A673 (cell line): ENCODE measurements at regions not wholly inside any gene's neighbourhood (a gene's known extent, or its start where the extent isn't known, plus 50 kb on each side); places are given as distances from the start of the nearest gene placed in this dataset.

ENCODE experiments used
- BruUV-seq: library from RNA; stranded (reverse); fragments of 400-500 nt; replicated peaks from 2 replicates; lab custom pipeline; 2021; lab: Mats Ljungman, UMichigan
- CTCF ChIA-PET: fragments of 300-600 bp; sonication (Branson Sonifier 250); formaldehyde crosslinking; loops from one replicate; lab custom pipeline; 2022; ENCODE audit warnings: antibody characterized with exemption; lab: Charles Lee
- POLR2A ChIA-PET: fragments of 300-600 bp; sonication (Branson Sonifier 250); formaldehyde crosslinking; loops from one replicate; lab custom pipeline; 2022; ENCODE audit warnings: antibody characterized with exemption; ENCODE audit not compliant: low non-redundant PET; lab: Charles Lee
- DNase-seq: peaks from one replicate; pipeline ENCODE4 v3.0.0-alpha.2; 2015; ENCODE audit warnings: low spot score
- H3K27ac ChIP-seq: fragments of 200-600 bp; sonication (generic); 2 replicates; pipeline ENCODE4 v1.5.1; 2016; ENCODE audit warnings: mixed run types, low read depth, mild to moderate bottlenecking, mixed read lengths, antibody characterized with exemption, low read length; ENCODE audit not compliant: poor library complexity, severe bottlenecking
- H3K27me3 ChIP-seq: fragments of 200-600 bp; sonication (generic); replicated peaks from 2 replicates; pipeline ENCODE4 v1.6.1; 2017; ENCODE audit warnings: mixed run types, low read depth, mild to moderate bottlenecking, mixed read lengths, antibody characterized with exemption, low read length; ENCODE audit not compliant: insufficient read depth, poor library complexity
- H3K36me3 ChIP-seq: fragments of 200-600 bp; sonication (generic); 2 replicates; pipeline ENCODE4 v1.6.1; 2016; ENCODE audit warnings: mixed run types, mild to moderate bottlenecking, mixed read lengths, antibody characterized with exemption, low read length; ENCODE audit not compliant: insufficient read depth, poor library complexity, severe bottlenecking
- H3K4me1 ChIP-seq: fragments of 200-600 bp; sonication (generic); 2 replicates; pipeline ENCODE4 v1.6.1; 2017; ENCODE audit warnings: mixed run types, mild to moderate bottlenecking, mixed read lengths, antibody characterized with exemption, low read length; ENCODE audit not compliant: insufficient read depth, poor library complexity, severe bottlenecking
- H3K4me3 ChIP-seq: fragments of 200-600 bp; sonication (generic); 2 replicates; pipeline ENCODE4 v1.5.1; 2016; ENCODE audit warnings: low read depth, mixed run types, mild to moderate bottlenecking, mixed read lengths, low read length; ENCODE audit not compliant: poor library complexity, severe bottlenecking
- H3K9me3 ChIP-seq: fragments of 200-600 bp; sonication (generic); 2 replicates; pipeline ENCODE4 v1.6.1; 2016; ENCODE audit warnings: mixed run types, low read depth, mild to moderate bottlenecking, mixed read lengths, antibody characterized with exemption, low read length; ENCODE audit not compliant: poor library complexity, severe bottlenecking
- EZH2 ChIP-seq: fragments of 200-600 bp; sonication (generic); IDR thresholded peaks from 2 replicates; pipeline ENCODE4 v1.6.1; 2017; ENCODE audit warnings: borderline replicate concordance, low read depth, mild to moderate bottlenecking, mixed read lengths, antibody characterized with exemption, low read length; ENCODE audit not compliant: poor library complexity, severe bottlenecking
- intact Hi-C: fragments of 100-400 bp; cut with micrococcal nuclease; formaldehyde crosslinking; loops from one replicate; pipeline ENCODE4 v1.10.0; 2022; ENCODE audit not compliant: unreplicated experiment
- TF ChIP-seq, protein P1 (sequence below): fragments of 300-800, 200-600 bp; sonication (generic); conservative IDR thresholded peaks from 2 replicates; pipeline ENCODE4 v1.5.1; 2017; ENCODE audit warnings: low read depth, mild to moderate bottlenecking, antibody characterized with exemption, low read length, moderate library complexity, mixed read lengths

DNA sequence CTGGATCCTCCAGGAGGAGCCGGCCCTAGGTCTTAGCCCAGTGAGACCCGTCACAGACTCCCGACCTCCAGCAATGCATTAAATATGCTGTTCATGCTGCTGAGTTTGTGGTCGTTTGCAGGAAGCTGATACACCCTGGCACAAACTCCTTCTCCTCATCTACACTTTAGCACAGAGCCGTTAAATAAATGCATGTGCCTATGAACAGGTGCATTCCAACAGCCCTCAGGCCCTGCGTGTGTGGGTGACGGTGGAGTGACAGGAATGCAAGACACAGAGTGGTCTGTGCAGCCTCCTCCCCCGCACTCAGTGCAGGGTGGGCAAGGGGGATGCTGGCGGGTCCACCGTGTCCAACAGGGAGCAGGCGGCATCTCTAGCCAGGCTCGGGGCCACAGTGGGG, 106.6 kb upstream of the TMPRSS2 start:
- Histone ChIP-seq H3K9me3 (no peaks in the 10 kb centered on the region), H3K36me3 (no peaks in the 10 kb centered on the region), H3K4me3 (no peak overlapping the region), H3K27ac (no peak overlapping the region), H3K4me1 (peaks cover 8% of the 10 kb centered on the region), H3K27me3 (no peaks in the 10 kb centered on the region)
- no TSS peak for BruUV-seq
- TF ChIP-seq, protein P1, sequence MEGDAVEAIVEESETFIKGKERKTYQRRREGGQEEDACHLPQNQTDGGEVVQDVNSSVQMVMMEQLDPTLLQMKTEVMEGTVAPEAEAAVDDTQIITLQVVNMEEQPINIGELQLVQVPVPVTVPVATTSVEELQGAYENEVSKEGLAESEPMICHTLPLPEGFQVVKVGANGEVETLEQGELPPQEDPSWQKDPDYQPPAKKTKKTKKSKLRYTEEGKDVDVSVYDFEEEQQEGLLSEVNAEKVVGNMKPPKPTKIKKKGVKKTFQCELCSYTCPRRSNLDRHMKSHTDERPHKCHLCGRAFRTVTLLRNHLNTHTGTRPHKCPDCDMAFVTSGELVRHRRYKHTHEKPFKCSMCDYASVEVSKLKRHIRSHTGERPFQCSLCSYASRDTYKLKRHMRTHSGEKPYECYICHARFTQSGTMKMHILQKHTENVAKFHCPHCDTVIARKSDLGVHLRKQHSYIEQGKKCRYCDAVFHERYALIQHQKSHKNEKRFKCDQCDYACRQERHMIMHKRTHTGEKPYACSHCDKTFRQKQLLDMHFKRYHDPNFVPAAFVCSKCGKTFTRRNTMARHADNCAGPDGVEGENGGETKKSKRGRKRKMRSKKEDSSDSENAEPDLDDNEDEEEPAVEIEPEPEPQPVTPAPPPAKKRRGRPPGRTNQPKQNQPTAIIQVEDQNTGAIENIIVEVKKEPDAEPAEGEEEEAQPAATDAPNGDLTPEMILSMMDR, result no peak
- no peak for TF ChIP-seq EZH2
- DNase-seq, result no peak
- POLR2A ChIA-PET, result no interaction called here
- intact Hi-C loops, result loop anchor here (10.0 kb wide), 1 partner anchor 840 kb away; no protein-coding TSS in a partner anchor
- CTCF ChIA-PET, result no interaction called here

DNA sequence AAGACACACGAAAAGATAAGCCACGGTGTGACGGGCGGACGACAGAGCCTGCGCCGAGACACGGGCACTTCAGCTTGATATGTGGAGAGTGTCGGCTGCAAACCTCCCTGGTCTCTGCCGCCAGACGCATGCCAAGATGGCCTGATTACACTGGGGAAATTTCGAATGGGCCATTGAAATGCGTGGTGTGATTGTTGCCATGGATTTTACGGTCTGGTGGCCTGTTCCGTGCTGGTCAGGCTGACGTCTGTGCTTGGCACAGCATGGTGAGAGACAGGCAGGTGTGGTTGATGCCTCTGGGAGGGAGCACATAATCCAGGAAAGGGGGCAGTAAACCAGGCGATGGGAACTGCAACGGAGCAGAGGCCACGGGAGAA, 105.6 kb upstream of the TMPRSS2 start:
- TF ChIP-seq, protein P1, result no peak
- no peak for TF ChIP-seq EZH2
- POLR2A ChIA-PET, result no interaction called here
- DNase-seq, result no peak
- H3K36me3 ChIP-seq, result no peaks in the 10 kb centered on the region
- H3K27me3 ChIP-seq, result no peaks in the 10 kb centered on the region
- CTCF ChIA-PET, result interaction anchor here (1.1 to 1.9 kb wide), 4 partner anchors 163 to 504 kb away, joined by 8 to 30 read pairs (median 12); no protein-coding TSS in a partner anchor
- BruUV-seq, result no TSS peak
- H3K27ac ChIP-seq, result no peak overlapping the region
- H3K4me3 ChIP-seq, result no peak overlapping the region
- peaks cover 8% of the 10 kb centered on the region for H3K4me1 ChIP-seq
- no peaks in the 10 kb centered on the region for H3K9me3 ChIP-seq
- intact Hi-C loops, result loop anchor here (2.0 to 10.0 kb wide), 3 partner anchors 203 to 841 kb away; no protein-coding TSS in a partner anchor

DNA sequence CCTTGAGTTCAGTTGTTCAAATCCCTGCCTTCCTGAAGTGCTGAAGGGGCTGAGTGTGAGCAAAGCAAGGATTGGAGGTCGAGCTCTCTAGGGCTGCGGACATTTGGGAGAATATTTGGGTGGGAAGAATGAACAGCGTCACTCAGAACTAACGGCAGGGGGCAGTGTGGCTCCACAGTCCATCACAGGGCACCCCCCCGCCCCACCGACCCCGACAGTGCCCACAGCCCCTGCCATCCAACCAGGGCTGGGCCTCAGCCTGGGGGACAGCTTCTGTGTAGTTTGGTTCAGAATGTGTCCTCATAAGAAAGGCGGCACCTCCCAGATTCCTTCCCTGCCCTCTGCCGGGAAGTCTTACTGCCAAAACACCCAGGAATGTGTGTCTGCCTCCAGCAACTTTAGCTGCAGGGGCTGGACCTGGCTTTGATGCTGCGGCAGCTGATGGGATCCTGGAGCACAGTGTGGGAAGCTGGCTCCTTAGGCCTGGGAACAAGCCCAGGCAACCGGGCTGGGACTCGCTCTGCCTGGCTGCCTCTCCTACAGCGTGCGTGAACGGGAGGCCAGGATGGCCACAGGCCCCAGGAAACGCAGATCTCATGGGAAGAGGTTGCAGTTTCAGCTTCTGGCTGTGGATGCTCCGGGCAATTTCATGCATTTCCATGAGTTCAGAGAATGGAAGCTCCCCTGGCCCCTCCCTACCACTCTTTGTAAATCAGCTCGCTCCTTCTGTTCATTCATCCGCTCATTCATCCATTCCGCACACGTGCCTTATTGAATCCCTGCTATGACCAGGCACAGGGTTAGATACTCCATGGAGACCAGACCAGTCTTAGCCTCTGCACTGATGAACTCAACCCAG, 104.9 kb upstream of the TMPRSS2 start:
- Histone ChIP-seq H3K27me3 (no peaks in the 10 kb centered on the region), H3K4me1 (peaks cover 8% of the 10 kb centered on the region), H3K9me3 (no peaks in the 10 kb centered on the region), H3K27ac (no peak overlapping the region), H3K4me3 (no peak overlapping the region), H3K36me3 (no peaks in the 10 kb centered on the region)
- DNase-seq, result peak; percentile 59
- CTCF ChIA-PET, result interaction anchor here (0.5 to 1.9 kb wide), 12 partner anchors 10 to 981 kb away, joined by 3 to 30 read pairs (median 4); no protein-coding TSS in a partner anchor
- BruUV-seq, result no TSS peak
- intact Hi-C loops, result loop anchor here (1.0 to 10.0 kb wide), 4 partner anchors 165 to 842 kb away; no protein-coding TSS in a partner anchor
- TF ChIP-seq, protein P1, result peak; percentile 80
- no peak for TF ChIP-seq EZH2
- POLR2A ChIA-PET, result no interaction called here
